Activated CD4-positive, CD25-positive, alpha-beta regulatory T cell treated with anti-CD3 and anti-CD28 coated beads, Interleukin-2, amount 50 U/mL, for 24 hours (primary cell): ENCODE measurements at regions not wholly inside any gene's neighbourhood (a gene's known extent, or its start where the extent isn't known, plus 50 kb on each side); places are given as distances from the start of the nearest gene placed in this dataset.

Source experiments
- ATAC-seq, 2 donors: fragments of 150-1000 bp; cut with Tn5 transposase; one replicate each; pipeline ENCODE4 v1.10.0; 2021; ENCODE audit warnings: mild to moderate bottlenecking in 1 of 2, moderate library complexity in 1 of 2

DNA sequence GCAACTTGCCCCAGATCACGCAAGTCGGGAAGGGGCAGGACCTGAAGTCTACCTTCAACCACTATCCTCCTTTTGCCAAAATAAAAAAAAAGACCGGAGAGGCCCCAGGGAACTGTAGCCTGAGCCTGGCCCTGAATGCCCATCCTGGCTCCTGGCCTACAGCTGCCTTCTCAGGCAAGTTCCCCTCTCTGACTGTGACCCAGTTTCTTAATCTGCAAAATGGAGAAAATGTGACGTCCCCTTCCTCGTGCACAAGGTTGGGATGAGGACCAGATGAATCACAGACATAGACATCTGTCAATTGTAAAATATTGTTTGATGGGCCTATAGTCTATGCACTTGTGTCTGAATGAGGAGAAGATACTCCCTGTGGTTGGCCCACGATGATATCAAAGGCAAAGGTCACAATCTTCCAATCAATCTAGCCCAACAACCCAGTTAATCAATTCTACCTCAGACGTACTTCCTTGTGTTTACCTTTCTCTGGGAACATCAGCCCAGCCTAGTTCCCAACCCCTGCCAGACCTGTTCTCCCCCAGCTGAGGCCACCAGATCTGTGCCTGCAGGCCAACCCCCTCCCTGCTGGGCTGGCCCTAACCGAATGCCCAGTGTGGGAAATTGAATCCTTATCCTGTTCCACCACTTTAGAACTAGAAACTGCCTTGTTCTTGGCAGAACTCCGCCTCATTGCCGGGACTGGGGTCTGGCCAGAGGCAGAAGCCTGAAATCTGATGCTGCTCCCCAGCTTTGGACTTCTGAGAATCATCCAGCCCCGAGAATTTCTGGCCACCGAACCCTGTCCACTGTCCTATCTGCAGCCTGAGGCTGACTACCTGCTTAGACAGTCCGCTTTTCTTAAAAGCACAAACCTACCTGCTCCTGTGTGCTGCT is 101.8 kb upstream of the LIPC start:
- ATAC-seq, result no peak

DNA sequence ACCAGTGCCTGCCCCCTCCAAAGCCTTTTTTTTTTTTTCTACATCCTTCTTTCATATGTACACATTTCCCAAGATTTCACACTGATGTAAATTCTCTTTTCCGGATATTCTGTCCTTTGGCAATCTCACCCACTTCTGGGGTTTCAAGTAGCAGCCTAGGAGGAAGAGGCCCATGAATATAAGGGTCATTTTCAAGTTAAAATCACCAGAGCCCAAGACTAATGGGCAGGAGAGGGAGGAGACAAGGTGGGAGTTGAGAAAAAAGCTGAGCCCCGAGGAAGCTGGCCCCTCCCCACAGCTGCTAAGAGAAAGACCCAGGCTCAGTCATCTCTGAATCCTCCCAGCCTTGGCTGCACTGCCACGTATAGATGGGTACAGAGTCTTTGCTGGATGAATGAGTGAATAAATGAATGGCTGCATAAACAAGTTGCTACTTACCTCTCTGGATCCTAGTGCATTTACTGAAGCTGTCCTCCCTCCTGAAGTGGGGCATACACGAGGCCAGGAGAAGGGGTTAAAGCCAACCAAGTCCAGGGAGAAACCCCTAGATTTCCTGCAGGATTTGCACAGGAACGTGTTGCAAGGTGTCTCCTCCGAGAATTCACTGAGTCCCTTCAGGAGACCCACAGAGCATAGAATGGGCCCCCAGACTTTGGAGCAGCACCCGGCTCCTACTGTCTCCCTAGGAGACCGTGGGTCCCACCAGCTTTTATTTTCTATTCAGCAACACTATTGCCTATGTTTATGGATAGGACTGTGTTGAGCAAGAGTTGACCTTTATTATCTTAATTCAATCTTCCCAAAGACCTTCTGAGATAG is 100.8 kb upstream of the LIPC start:
- no peak for ATAC-seq

DNA sequence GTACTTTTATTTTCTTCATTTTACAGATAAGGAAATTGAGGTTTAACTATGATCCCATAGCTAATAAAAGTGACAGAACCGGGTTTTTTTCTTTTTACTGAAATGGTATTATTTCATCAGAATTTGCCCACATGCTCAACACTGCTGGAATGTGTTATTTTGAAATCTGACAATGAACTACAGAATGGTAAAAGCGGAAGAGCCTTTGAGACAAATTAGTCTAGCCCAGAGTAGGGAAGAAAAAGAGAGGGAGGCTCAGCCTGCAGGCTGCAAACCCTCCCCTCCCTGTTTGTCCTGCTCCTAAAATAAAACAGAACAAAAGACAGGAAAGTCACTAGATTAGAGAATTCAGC is 100.3 kb upstream of the LIPC start:
- no peak for ATAC-seq

DNA sequence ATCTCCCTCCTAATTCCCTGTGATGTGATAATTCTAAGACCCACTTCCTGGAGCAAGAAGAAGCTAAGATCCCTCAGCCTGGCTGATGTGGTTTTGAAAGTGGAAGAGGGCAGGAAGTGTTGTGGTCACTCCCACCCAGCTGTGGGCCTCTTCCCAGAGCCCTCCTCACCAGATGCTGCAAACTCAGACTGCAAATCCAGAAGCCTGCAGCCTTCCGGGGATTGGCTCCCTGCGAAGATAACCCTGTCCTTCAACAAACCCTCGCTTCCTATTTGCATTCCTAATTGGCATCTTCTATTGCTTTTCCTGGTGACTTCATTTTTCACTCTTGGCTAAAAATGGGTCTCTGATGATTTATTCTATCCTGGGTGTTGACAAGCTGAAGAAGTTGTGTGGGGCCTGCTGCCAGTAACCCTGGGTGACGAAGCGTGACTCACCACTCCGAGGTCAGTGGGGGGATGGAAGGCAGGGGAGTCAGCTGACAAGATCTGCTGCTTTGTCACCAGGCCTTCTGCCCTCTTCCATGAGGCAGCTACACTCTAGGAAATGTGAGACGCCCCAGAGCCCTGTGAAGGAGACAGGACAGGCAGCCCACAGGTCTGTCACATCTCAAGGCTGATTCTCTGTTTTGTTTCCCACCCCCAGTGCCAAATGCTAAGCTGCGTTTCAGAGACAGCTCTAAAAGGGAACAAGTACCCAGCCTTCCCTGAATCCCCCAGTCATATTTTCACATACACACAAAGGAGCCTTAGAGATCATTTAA is 99.7 kb upstream of the LIPC start:
- ATAC-seq, result peak; percentile 97 to 98

DNA sequence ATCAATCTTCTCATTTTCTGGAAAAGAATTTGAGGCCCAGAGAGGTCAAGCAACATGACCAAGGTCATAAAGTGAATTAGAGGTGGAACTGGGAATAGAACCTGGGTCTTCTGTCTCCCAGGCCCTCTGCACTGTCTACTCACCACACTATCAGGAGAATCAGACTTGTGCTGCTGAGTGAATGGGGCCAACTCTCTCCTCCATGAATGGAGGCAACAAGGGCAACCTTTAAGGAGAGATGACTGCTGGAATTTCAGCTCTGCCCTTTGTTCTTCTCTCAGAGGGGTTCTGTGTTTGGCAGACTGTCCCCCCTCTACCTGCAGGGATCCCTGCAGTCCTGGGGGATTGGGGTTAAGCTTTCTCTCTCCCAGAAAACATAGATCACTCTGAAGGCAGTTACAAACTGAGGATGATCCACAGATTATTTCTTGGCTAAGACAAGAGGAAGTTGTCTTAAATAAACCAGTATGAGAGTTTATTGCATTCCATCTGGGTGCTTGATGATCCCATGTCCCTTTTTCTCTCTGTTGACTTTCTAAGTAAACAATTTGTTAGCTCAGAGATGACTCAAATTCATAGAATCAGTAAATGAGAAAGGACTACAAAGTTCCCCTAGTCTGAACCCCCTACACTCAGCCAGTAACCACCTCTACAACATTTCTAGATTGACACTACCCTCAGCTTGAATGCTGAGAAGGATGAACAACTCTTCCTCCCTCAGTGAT is 99.0 kb upstream of the LIPC start:
- peak; percentile 53 to 54 for ATAC-seq

DNA sequence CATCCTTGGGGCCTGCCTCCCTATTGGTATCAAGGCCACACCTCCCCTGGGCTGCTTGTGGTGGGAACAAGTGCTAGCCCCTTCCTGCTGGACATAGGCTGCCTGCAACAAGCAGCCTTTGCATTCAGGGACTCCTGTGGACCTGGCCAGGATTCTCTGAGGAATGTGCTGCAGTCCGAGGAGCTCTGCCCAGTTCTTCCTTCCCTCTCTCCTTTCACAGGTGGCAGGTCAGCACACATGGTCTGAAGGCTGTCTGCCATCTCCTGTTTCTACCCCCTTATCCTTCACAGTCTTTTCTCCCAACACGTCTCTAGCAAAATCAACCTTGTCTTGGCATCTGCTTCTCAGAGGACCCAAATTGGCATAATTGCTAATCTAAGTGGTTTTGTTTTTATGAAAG is 97.0 kb upstream of the LIPC start:
- ATAC-seq, result no peak

DNA sequence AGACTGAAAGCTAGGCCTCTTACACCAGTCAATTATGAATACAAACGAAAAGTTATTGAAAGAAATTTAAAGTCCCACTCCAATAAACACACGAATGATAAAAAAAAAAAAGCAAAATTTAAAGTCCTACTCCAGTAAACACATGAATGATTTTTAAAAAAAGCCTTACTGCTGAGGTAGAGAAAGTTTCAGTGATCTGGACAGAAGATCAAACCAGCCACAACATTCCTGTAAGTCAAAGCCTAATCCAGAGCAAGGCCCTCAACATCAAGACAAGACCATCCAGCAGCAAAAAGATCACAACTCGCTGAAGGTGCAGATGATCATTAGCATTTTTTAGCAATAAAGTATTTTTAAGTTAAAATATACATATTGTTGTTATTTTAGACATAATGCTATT is 95.6 kb upstream of the LIPC start:
- no peak for ATAC-seq

DNA sequence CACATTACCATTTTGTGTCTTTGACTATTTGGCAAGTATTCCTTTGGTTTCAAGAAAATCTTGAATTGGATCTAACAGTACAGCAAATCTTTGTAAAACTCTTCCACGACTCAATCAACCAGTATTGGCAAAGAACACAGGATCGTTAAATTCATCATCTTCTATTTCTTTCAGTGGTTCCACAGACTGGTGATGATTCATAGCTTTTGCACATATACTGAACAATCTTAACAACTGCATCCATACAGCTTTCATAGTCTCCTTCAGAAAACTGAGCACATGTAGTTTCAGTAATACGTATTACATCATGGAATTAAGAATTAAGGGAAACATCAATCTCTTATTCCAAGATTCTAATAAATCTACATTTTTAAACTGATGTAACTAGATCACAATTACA is 91.6 kb upstream of the LIPC start:
- ATAC-seq, result no peak

DNA sequence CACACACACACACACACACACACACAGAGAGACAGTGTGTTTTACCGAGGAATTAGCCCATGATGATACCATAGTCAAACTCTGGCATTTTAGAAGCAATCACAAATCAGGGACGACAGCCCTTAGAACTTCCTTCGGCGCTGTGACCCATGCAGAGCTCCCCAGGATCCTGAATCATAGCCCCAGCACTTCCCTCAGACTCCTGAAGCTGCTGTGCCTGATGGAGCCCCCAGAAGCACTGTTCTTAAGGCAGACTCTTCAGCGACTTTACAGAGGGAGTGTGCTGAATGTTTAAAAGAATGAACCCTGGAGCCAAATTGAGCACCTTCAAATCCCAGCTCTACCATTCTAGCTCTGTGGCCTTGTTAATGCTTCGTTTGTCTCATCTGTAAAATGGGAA is 89.3 kb upstream of the LIPC start:
- ATAC-seq, result no peak

DNA sequence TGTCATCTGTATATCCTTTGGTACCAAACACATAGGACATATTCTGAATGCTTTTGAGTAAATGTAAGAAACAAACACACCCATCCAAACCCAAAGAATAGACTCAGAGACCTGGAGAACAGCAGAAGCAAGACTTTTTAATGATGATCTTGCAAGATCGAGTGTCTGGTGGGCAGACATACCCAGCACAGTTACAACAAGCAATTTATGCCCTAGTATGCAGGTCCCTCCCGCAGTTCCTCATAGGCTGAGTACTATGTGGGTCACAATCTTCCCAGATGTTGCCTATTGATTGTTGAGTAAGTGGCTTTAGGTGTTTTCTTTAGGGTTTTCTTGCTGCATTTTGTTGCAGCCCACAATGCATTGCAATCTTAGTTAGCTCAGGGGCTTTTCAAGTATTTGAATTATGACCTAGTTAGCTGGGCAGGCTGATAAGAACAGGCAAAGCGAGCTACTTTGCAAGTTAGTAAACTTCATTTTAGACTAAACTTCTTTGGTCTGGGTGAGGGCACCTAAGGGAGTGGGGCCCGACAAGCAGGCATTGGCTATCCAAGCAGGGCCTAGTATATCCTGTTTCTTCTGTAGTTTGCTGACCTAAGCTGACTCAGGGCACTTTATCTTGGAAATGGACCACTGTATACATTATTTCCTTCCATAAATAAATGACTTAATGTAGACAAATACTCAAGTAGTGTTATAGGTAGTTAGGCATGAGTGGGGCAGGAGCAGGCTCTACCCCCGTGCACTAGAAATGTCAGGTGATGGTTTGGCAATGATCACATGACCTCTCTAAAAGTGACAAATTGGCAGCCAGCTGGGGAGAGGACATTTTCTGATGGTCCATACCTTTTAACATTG is 87.3 kb upstream of the LIPC start:
- ATAC-seq, result no peak

DNA sequence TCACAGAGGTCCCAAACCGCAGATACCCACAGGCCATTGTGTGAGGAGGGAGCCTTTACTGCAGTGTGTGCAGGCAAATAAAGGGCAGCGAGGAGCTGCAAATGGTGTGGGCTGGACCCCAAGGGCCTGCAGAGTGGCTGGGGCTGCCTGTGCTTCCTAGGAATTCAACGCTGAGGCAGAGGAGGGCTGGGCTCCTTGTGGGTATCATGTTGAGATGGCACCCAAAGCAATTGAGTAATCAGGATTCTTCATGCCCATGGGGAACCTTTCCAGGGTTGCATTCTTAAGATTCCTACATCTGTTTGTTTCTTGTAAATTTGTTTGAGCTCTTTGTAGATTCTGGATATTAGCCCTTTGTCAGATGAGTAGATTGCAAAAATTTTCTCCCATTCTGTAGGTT is 85.4 kb upstream of the LIPC start:
- no peak for ATAC-seq

DNA sequence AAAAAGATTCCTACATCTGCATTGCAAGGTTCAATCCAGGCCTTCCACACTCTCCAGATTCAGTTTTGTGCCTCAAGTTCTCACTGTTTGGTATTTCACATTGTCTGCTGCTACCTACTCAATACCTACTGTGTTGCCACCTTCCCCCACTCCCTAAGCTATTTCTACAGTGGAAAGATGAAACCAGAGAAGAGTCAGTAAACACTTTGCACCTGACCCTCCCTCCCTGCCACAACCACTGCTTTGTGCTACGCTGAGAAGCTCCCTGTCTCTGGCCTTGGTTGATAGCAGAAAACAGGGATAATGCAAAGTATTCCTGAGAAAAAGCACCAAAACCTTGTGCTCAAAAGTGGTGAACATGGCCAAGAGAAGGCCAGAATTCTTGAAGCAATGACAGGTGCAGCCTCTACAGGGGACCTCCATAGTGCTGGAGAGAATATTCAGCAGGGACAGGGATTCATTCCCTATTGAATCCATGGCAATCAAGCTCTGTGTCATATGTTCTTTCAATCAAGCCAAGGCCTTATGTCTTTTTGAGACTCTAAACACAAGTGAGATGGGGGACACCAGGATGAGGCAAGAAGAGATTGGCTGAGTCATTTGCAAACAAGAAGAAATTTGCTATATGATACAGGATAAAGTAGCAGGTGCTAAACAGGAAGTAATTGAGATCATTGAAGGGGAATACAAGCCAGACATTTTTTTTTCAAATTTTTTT is 83.5 kb upstream of the LIPC start:
- ATAC-seq, result peak in 1 of 2 donors; percentile 41

DNA sequence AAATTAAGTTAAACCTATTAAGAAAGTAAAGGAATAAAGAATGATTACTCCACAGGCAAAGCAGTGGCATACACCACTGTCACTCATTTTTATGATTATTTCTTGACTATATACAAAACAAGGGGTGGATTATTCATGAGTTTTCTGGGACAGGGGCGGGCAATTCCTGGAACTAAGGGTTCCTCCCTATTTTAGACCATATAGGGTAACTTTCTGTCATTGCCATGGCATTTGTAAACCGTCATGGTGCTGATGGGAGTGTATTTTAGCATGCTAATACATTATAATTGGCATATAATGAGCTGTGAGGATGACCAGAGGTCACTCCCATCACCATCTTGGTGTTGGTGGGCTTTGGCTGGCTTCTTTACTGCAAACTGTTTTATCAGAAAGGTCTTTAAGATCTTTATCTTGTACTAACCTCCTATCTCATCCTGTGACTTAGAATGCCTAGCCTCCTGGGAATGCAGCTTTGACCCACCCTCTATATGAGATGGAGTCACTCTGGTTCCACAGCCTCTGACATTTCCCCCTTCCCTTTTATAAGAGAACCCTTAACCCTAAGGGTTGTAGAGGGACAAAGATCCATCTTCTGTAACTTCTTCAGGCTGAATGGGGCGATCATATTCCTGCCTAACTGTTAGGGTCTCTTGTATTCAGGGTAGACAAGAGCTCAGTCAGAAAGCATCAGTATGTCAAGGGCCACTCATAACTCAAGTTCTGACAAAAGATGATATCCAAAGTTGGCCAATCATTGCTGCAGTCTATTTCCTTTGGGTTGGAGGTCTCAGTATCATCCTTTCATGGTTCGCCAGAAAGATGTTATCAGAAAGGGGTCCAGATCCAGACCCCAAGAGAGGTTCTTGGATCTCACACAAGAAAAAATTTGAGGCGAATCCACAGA is 79.5 kb upstream of the LIPC start:
- ATAC-seq, result no peak

DNA sequence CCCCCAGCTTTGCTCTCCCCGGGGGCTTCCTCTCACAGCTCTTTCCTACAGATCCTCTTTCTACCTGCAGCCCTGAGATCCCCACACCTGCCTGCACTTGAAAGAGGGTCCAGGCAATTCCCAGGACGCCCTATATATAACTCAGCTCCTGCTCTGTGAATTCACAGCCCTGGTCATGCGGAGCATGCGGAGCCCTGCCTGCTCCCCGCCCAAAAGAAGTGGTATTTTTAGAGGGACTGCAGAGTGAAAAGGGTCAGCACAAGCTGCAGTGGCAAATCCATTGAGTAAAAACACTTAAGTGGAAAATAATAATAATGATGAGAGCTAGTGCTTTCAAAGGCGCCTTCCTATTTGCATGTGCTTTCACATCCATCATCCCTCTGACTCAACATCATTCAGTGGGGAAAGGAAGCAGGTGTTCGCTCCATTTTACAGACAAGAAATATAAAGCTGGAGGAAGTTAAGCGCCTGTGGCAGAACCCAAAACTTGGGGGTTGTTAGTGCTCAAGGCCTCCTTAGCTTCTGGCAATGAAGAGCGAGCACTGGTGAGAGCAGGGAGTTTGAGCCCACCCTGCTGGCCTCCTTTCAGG is 76.3 kb upstream of the LIPC start:
- peak in 1 of 2 donors; percentile 16 for ATAC-seq

DNA sequence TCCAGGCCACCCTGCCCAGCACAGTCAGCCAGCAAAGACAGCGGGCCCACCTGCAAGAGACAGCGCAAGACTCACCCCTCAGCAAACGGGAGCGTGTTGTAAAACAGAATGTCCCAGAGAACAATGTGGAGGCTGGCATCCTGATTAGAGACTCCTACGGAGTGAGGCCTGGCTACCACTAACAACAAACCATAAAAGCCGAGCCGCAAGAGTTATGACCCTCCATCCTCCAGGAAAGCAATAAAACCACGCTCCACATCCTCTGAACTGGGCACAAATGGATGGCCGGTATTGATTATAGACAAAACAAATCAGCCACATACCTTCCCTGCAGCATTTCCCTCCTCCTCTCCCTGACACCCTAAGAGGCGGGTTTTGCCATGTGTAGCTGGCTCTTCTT is 75.8 kb upstream of the LIPC start:
- no peak for ATAC-seq

DNA sequence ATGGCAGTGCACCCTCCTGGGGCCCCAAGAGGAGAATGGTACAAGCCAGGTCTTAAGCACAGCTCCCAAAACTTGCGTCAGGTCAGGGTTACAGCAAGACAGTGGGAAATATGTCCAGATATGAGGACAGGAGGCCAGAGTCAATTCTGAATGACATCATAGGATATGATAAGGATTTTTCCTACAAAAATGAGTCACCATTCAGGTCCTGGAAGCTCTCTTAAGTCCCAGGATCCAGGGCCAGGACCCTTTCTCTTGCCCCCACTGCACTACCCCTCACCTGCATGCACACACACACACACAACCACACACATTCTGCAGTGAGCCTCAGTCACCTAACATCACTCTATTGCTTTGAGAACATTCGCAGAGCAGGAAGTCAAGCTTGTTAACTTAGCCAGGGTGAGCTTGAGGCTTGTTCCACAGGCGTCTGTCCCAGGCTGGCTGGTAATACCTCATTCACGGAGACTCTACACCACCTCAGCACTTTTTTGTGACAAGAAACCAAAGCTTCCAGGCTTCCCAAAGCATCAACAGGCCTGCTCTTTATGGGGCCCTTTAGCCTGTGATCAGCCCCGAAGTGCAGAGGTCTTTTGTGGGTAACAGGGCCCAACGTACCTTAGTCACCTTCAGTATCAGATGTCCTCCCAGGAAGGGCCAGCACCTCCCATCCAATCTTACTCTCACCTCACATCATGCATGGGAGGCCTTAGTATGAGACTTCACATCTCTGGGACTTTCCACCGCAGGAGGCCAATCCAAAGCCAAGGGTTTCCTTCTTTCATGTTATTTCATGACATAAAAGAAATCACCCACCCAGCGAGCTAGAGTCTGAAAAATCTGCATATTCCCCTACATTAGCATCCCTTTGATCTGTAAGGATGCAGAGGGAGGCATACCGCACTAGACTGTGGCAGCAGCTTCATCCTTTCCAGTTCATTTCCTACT is 74.0 kb upstream of the LIPC start:
- peak; percentile 77 to 79 for ATAC-seq

DNA sequence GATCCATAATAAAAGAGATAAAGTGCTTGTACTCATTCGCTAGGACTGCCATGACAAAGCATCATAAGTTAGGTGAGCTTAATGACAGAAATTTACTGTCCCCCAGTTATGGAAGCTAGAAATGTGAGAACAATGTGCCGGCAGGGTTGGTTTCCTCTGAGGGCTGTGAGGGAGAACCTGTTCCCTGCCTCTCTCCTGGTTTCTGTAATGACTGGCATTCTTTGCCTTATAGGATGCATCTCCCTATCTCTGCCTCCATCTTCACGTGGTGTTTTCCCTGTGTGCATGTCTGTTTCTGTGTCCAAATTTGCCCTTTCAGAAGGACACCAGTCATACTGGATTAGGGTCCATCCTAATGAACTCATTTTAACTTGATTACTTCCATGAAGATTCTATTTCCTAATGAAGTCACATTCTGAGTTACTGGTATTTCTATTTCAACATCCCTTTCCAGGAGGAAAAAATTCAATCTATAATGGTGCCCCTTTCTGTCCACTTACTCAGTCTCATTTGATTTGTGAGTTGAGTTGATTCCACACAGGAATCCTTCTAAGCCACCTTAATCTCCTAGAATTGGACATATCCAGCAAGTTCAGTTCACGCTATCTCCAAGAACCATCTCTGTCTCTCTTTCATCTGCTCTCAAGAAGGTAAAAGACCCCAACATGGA is 71.2 kb upstream of the LIPC start:
- no peak for ATAC-seq
